Stimulated activated CD4-positive, alpha-beta T cell treated with anti-CD3 and anti-CD28 coated beads, TNF-alpha, amount 100 ng/mL, for 48 hours (primary cell): ENCODE measurements at regions not wholly inside any gene's neighbourhood (a gene's known extent, or its start where the extent isn't known, plus 50 kb on each side); places are given as distances from the start of the nearest gene placed in this dataset.

Experiments used
- DNase-seq, 3 donors: peaks; one replicate each; pipeline ENCODE4 v3.0.0-alpha.2; 2020; ENCODE audit warnings: low read depth in 3 of 3

DNA sequence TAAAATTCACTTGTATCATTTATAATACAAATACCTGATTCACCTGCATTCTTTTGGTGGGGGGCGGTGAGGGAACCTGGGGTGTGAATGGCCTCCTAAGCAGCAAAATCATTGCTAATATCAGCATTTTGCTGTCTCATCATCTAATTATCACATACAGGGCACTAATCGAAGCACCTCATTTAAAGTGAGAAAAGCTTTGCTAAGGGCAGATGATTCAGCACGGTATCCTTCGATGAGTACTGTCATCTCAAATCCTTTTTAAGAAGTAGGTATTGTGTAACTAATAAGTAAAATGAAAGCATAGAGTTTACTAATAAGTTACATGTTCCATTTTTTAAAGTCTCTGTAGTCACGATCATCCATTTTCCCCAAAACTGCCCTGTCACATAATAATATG lies 278.1 kb upstream of the SOX5 start:
- no peak for DNase-seq

DNA sequence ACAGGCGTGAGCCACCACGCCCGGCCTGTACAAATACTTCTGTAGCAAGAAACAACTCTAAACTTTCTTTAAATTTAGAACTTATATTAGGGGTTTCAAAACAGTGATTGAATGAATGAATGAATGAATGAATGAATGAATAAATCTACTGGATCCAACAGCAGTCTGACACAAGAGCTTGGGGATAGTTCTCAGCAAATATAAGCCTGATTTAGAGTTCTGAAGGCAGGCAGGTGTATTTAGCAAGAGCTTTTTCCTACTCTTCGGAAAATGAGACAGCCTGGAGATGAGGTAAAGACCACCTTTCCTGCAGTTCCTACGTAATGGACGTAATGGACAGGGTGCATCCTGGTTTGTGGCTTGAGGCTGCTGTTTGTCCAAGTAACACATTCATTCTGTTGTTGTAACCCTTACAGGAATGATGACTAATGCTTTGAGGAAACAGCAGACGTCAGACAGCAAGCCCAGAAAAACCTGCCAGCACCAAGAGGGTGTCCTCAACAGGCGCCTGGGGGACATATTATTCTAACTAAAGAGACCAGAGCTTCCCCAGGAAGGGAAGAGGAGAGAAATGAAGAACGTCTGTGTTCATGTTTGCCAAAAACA lies 277.4 kb upstream of the SOX5 start:
- no peak for DNase-seq

DNA sequence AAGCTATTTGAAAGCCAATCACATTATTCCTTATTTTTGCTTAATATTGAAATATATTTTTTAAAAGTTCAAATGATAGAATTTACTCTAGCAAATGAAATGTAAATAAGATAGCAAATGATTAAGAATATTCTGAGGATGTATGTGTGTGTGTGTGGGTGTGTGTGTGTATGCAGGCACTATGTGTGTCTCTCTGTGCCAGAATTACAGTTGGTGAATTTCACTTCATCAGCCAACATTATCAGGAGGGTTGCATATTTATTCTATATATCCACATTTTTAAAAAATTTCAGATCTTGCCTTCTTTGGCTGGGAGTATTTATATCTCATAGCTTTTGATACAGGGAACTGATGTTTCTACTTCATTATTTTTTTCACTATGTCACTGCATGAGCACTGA lies 274.9 kb upstream of the SOX5 start:
- no peak for DNase-seq

DNA sequence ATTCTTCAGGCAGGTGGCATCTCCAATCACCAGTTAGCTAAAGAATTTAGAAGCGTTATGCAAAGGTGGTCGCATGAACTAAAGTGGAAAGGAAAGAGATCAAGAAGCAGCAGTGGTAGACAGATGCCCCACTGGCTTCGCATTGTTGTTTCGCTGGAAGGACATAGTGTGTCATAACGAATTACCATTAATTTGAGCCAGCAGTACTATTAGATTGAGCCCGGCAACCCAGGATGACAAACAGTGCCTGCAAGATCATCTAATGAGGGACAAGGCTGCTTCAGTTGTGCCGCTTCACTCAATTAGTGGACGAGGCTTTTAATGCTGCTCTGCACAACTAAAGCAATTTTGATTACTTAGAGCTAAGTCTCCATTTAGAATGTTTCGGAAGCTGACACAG lies 274.5 kb upstream of the SOX5 start:
- no peak for DNase-seq

DNA sequence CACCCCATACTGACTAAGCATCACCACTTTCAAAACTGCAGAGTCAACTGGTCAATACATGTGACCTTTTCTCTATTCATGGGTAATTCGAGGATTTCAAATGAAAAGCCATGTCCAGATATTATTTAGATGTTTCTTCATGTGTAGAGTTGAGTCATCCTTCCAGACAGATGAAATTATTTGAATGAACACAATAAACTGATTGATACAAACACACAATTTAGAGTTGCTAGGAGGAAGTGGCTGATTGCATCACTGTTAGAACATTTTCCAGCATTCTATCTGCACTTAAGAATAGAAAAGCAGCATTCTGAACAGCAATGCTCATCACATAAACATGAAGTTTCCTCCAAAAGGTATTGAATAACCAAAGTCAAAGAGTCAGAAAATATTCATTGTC lies 273.5 kb upstream of the SOX5 start:
- no peak for DNase-seq

DNA sequence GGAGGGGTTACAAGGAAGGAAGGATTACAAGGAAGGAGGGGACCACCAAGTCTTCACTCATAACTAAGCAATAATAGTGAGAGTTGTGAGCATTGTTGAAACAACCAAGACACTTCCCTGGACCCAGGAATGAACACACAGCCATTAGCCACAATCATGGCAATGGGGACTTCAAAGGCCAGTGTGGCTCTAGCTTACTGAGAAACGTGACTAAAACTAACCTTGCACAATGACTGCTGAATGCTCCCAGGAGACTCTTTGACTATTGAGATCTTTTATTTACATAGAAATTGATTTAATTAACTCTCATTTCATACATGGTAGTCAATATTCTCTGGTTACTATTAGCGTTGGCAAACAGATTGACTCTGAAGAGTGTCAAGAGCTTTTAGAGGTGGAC lies 263.0 kb upstream of the SOX5 start:
- no peak for DNase-seq

DNA sequence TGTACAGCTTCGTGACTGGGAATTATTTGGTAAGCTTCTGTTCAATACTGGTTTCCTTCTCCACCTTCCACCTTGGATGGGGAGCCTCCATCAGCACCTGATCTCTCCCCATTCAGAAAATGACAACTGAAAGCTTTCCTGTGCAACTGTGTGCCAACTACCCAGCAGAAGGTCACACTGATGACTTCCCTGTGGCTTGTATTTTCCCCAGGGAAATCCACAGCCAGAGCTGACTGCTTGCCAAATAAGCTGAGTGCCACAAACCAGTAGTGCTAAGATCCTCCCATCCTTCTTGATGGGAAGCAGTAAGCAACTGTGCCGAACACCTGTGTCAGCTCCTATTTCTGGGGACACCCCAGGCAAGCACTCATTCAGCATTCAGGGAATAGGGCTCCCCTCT lies 257.2 kb upstream of the SOX5 start:
- no peak for DNase-seq

DNA sequence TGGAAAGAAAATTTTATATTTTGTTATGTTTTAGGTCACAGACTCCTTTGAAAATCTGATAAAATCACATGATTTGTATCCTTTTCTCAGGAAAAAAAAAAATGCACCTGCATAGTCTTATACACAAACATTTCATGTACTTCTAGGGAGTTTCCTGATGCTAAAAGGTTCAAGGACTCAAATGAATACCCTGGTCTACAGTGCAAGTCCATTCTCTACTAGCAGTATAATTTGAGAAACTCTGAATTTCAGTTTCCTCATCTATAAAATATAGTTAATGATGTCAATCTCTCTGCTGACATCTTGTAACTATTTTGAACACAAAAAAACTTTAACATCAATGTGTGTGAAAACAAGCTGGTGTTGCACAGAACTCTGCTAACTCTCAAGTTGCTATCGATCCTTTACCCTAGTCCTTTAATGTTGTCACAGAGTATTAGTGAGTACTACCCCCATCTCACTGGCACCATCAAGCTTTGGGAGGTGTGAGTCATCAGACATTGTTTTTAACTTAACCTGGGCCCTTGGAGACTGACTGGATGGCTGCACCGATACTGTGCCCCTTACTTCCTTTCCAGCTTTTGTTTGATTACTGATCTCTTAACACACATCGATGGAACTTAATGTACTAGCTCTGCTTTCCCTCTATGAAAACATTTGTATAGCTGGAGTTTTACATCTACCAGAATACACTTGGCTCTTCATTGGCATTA lies 251.9 kb upstream of the SOX5 start:
- no peak for DNase-seq

DNA sequence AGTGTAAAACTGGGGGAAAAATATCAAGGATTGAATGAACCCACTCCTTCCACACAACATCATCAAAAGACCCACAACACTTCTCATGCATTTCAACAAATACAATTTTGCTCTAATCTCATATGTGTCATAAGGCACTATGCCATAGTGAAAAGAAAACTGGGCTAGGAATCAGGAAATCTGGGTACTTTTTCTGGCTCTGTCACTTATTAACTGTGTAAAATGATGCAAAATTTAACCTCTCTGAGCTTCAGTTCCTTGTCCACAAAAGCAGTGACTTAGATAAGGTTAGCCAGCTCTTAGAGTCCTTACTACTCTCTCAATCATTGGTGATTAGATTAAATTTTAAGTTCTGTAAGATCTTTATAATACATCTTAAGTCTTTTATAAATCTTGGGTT lies 250.5 kb upstream of the SOX5 start:
- DNase-seq, result no peak

DNA sequence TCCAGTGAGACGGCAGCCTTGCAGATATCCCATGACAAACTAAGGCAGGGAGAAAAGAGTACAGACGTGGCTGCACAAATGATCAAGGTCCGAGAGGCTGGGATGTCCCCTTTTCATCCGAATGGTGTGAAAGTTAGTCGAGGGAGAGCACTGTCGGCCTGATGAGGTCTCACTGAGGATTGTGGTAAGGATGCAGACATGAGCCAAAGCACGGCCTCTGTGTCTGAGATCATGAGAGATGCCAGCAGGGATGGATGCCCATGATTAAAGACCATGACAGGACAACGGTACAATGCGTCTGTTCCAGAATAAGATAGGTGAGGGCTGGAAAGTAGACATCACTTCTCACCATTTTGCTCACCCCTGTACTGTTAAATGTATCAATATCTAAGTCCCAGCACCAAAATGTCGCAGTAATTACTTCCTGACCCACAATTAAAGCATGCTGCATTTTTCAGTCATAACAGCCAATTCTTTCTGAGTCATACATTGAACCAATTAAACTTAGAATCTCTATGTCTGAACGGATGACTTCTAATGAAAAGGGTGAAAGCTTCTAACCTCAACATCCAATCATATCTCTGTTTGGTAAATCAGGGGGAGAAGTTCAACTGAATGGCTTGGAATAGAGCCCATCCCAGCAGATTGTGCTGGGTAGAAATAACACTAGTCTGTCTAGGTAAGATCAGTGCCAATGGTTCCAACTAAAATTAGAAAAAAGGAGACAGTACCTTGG lies 249.6 kb upstream of the SOX5 start:
- no peak for DNase-seq

DNA sequence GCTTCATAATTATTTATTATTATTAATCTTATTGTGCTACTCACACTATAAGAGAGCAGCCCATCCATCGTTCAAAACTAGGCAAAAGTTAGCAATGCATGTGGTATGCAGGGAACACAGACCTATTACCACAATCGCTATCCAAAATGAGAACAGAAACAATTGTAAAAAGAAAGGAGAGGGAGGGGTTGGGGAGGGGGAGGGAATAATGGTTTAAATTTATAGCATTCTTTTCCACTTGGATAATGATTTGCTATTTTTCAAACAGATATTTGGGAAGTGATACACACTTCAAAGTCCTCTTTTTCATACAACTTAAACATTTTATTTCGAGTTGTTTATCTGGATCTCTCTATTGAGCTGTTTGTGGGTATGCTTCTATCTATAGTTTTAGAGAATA lies 248.6 kb upstream of the SOX5 start:
- DNase-seq, result no peak

DNA sequence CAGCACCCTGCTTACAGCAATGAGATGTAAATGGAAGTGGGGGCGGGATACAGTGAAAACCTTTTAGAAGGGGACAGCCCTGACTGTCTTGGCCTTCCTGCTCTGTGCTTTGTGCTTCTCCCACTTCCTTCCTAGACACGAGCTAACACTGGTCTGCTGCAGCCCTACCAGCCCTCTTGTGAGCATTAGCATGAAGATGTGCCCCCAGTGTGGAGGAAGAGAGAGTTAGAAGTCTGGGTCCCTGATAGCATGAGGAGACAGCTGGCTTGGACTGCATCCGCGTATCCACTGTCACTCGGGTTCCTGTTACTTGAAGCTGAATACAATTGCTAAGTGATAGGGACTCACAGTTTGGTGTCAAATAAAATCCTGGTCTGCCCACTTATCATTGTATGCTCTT lies 248.1 kb upstream of the SOX5 start:
- DNase-seq, result no peak

DNA sequence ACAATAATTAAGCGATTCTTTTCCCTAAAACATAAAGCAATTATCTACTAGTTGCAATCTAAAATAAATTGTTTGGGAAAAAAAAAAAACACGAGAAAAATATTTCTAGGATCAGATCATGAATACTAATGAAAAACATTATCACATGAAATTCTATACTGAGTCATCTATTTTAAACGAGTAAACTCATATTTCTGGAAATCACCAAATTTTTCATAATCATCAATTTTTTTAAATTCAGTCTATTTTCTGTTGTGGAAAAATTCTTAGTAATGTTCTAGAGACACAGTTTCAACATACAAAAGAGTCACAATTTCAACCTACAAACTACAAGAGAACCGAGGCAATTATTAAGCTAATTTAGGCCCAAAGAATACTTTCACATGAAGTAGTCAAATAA lies 245.6 kb upstream of the SOX5 start:
- DNase-seq, result no peak

DNA sequence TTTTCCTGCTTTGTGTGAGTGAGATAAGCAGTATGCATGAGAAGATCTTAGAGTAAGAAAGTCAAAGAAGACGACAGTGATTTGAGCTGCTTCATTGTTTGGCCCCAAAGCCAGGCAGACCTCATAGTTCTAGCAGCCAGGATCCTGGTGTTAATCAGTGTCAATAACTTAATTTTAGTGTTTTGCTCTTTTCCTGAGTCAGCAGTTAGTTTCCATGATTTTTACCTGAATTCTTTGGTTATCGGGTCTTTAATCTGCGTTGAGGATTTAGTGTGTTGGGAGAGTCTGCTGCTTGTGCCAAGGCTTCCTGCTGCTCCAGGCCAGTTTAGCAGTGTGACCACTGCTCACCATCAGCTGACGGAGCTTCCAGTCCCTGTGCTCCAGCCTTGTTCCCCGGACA lies 241.6 kb upstream of the SOX5 start:
- DNase-seq, result no peak

DNA sequence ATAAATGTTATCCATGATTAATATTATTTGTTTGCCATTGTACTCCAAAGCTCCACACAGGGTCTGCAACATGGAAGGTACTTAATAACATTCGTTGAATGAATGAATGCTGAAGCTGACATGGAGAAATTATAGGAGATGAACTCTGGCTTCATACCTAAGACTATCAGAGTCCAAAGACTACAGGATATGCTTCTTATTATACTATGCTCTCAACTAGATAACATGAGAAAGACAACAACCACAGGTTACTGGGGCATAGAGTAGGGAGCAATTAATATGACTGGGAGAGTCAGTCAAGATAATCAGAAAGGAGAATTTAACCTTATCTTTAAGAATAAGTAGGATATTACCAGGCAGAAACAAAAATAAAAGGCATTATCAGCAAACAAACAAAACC lies 236.3 kb upstream of the SOX5 start:
- DNase-seq, result no peak

DNA sequence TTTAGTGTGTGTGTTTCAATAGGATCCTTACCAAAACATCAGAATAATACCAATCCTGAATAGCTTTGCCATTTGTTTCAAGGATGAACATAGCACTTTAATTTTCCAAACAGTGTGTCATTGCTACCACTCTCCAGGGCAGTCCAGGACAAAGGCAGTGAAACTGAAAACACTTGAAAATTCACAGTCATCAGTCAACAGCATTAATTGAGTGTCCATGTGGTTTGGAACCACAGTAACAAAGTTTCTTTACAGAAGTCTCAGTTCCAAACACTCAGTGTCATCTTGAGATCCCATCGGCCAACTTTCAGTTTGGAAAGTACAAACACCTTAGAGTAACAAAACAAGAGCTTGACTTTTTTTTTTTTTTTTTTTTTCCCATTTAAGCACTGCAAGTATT lies 228.4 kb upstream of the SOX5 start:
- DNase-seq, result no peak

DNA sequence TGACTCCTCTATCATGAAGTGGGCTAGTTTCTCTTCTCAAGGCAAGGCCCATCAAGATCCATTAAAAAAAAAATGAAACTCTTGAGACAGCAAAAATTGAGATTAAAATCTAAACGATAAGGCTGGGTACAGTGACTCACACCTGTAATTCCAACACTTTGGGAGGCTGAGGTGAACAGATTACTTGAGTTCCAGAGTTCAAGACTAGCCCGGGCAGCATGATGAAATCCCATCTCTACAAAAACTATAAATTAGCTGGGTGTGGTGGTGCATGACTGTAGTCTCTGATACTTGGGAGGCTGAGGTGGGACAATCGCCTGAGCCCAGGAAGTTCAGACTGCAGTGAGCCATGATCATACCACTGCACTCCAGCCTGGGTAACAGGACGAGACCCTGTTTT lies 226.5 kb upstream of the SOX5 start:
- DNase-seq, result no peak

DNA sequence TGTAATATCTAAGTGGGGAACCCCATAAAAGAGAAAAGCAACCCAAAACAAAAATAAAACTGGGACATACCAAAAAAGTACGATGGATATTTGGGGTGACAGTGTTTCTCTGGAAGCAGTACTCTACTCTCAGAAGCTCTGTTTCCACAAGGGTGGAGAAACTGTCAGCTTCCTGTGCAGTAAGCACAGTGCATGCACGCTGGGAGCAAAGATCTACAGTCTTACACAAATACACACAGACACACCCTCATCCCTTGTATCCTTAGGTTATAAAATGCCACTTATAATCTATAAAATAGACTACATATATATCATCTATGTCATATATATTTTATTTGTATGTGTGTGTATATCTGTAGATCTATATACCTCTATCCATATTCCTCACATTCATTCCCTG lies 225.8 kb upstream of the SOX5 start:
- DNase-seq, result no peak

DNA sequence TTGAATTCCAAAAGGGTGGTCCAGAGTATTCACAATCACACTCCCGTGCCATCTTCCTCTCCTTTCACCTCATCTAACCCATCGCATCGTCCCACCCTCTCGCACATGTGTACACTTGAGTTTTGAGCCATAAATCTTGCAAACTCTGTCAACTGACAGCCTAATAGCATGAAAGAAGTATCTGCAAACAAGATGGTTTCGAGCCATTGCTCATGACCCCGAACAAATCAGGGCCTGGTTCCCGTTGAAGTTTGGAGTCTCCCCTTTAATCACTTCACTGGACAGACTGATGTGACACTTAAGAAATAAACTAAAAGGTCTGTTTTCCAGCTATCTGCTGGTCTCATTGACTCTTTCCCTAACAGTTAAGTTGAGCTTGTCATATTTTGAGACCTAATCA lies 223.6 kb upstream of the SOX5 start:
- no peak for DNase-seq

DNA sequence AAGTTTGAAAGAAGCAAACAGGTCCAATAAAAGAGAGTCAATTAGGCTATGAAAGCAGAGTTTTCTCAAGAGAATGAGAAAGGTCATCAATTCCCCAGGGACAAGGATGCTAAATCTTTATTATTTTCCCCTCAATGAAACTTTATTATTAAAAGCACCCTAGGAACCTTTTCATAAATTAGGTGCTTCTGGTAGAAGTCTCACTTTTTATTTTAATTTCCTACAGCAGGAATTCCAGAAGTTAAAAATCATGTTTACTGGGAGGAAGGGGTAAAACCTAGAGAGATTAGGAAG lies 223.2 kb upstream of the SOX5 start:
- DNase-seq, result no peak

DNA sequence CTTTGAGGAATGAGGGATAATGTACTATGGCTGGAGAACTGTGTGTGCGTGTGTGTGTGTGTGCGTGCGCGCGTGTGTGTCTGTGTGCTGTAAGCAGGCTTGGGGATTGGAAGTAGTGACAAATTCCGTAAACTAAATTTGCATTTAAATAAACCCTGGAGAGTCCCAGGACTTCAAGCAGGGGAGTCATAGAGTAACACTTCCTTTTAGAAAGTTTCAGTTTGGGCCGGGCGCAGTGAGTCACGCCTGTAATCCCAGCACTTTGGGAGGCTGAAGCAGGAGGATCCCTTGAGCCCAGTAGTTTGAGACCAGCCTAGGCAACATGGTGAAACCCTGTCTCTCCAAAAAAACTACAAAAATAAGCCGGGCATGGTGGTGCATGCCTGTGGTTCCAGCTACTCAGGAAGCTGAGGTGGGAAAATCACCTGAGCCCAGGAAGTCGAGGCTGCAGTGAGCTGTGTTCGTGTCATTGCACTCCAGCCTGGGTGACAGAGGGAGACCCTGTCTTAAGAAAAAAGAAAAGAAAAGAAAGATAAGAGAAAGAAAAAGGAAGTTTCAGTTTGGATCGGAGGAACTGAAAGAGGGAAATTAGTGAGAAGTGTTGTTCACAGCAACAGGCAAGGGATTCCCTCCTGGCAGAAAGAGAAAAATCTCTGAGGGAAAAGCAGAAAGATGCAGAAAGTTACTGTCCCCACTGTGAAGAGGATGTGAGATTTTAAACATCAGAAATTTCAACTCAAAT lies 222.7 kb upstream of the SOX5 start:
- no peak for DNase-seq

DNA sequence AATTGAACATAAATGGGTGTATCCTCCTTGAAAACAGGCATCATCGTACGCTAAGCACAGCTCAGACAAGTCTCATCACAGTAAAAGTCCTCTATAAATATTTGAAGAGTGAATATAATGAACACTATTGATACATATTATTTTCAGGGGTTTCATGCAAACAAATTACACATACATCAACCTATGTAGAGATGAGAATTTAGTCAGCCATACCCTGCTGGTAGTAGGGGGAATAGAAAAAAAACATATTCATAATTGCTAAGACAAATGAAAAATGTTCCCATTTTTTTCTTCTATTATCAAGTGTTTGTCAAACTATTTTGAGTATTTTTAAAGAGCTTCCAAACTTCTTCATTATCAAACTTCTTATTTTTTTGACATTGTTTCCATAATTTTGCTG lies 205.6 kb upstream of the SOX5 start:
- DNase-seq, result no peak

DNA sequence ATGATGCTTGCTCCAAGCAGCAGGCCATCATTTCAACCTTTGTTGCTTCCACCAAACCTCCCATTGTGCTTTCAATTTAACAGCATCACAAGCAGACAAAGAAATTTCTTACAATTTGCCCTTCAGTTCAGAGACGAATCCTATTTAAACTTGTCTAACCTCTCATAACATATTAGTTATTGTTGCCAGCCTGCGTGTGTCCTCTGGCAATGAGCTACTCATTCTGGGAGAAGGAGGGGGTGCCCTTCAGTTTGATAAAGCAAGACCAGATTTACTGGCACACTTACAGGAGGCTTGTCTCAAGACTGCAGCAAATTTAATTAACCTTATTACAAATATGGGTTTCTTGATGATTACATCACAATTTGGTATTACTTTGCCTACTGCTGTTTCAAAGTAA lies 203.6 kb upstream of the SOX5 start:
- DNase-seq, result no peak
